ENCODE measurements at regions not wholly inside any gene's neighbourhood (a gene's known extent, or its start where the extent isn't known, plus 50 kb on each side); places are given as distances from the start of the nearest gene placed in this dataset.

DNA sequence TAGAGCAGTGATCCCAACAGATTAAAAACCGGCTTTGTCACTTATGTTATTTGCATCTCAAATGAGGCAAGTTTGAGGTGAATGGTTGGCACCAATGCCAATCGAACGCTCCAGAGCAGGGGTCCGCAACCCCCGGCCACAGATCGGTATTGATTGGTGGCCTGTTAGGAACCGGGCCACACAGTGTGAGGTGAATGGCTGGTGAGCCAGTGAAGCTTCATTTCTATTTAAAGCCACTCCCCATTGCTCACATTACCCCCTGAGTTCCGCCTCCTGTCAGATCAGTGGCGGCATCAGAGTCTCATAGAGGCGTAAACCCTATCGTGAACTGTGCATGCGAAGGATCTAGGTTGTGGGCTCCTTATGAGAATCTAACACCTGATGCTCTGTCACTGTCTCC, 132.0 kb downstream of the TMEM182 start:
- TF ChIP-seq CTCF (optimal IDR thresholded peaks at IDR 0.05 in 1 of 3, IDR thresholded peaks at IDR 0.05 in 1 of 3, conservative IDR thresholded peaks at IDR 0.05 in 1 of 3; ENCODE audit: extremely low read depth in 1 of 3, insufficient read depth in 2 of 3, low read length in 3 of 3) (no peak), EZH2 (IDR thresholded peaks at IDR 0.05; ENCODE audit: low read length) (no peak)

Measured in keratinocyte (primary cell).